ENCODE measurements at regions not wholly inside any gene's neighbourhood (a gene's known extent, or its start where the extent isn't known, plus 50 kb on each side); places are given as distances from the start of the nearest gene placed in this dataset.

- no peak overlapping the region for H3K27ac ChIP-seq (ENCODE audit: low read depth in 1 of 2, low read length in 1 of 2)
- no peak overlapping the region for H3K9ac ChIP-seq (ENCODE audit: insufficient read depth in 1 of 2, low read length in 2 of 2)
- no peak for TF ChIP-seq CTCF (IDR thresholded peaks at IDR 0.05; ENCODE audit: control extremely low read depth, extremely low read depth)
- no peaks in the 10 kb centered on the region for H3K36me3 ChIP-seq (ENCODE audit: control insufficient read depth in 4 of 4, insufficient read depth in 4 of 4, low read length in 4 of 4)
- H3K4me1 ChIP-seq (ENCODE audit: control insufficient read depth in 5 of 5, insufficient read depth in 5 of 5, low read length in 5 of 5) = no peaks in the 10 kb centered on the region
- no peaks in the 10 kb centered on the region for H3K27me3 ChIP-seq (ENCODE audit: control insufficient read depth in 3 of 3, insufficient read depth in 3 of 3, low read length in 2 of 3)
- no peaks in the 10 kb centered on the region for H3K9me3 ChIP-seq (ENCODE audit: control insufficient read depth in 4 of 4, insufficient read depth in 3 of 4, low read length in 3 of 4)
- no peak for ATAC-seq (ENCODE audit: insufficient read depth, low FRiP score)
- H3K4me3 ChIP-seq = no peak overlapping the region
- 73 to 74% methylated on average over 12 of the region's 12 CpGs for WGBS, 2 donors
- no peak for DNase-seq
Measured at GRCh38 chr22:20641198-20641892, 132.6 kb upstream of the SERPIND1 start.

GRCh38 chr22:20641919-20642579 lies 131.9 kb upstream of the SERPIND1 start:
- H3K27ac ChIP-seq (ENCODE audit: low read depth in 1 of 2, low read length in 1 of 2) = no peak overlapping the region
- WGBS, 2 donors = 67 to 75% methylated on average over 5 of the region's 5 CpGs
- H3K36me3 ChIP-seq (ENCODE audit: control insufficient read depth in 4 of 4, insufficient read depth in 4 of 4, low read length in 4 of 4) = no peaks in the 10 kb centered on the region
- no peaks in the 10 kb centered on the region for H3K27me3 ChIP-seq (ENCODE audit: control insufficient read depth in 3 of 3, insufficient read depth in 3 of 3, low read length in 2 of 3)
- H3K9ac ChIP-seq (ENCODE audit: insufficient read depth in 1 of 2, low read length in 2 of 2) = no peak overlapping the region
- H3K4me1 ChIP-seq (ENCODE audit: control insufficient read depth in 5 of 5, insufficient read depth in 5 of 5, low read length in 5 of 5) = no peaks in the 10 kb centered on the region
- TF ChIP-seq CTCF (IDR thresholded peaks at IDR 0.05; ENCODE audit: control extremely low read depth, extremely low read depth) = no peak
- ATAC-seq (ENCODE audit: insufficient read depth, low FRiP score) = no peak
- no peak for DNase-seq
- no peaks in the 10 kb centered on the region for H3K9me3 ChIP-seq (ENCODE audit: control insufficient read depth in 4 of 4, insufficient read depth in 3 of 4, low read length in 3 of 4)
- no peak overlapping the region for H3K4me3 ChIP-seq

DNA sequence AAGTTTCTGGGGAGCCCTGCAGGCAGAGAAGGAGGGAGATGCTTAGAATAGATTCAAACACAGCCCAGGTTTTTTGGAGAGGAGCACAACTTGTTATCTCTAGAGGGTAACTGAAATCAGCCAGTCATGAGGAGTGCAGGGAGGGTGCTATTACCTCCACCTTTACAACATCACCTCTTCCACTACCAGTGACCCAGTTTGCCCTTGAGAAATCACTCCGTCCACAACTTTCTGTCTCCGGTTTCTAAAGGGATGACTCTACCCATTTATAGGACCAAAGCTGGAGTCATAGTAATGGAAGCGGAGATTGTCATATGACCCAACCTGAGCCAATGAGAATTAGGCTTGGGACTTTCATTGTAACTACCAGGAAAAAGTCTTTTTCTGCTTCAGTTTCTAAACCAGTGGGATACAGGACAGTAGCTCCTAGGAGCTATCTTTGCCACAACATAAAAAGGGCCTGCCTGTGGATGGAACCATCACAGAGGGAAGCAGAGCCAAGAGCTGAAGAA lies 131.2 kb upstream of the SERPIND1 start:
- H3K27ac ChIP-seq (ENCODE audit: low read depth in 1 of 2, low read length in 1 of 2) = no peak overlapping the region
- no peak for ATAC-seq (ENCODE audit: insufficient read depth, low FRiP score)
- 91% methylated on average over 3 of the region's 3 CpGs for WGBS, 2 donors

More for the DNA sequence above, 131.2 kb upstream of the SERPIND1 start:
- DNase-seq = no peak
- no peak overlapping the region for H3K4me3 ChIP-seq
- no peaks in the 10 kb centered on the region for H3K36me3 ChIP-seq (ENCODE audit: control insufficient read depth in 4 of 4, insufficient read depth in 4 of 4, low read length in 4 of 4)
- no peaks in the 10 kb centered on the region for H3K4me1 ChIP-seq (ENCODE audit: control insufficient read depth in 5 of 5, insufficient read depth in 5 of 5, low read length in 5 of 5)
- H3K27me3 ChIP-seq (ENCODE audit: control insufficient read depth in 3 of 3, insufficient read depth in 3 of 3, low read length in 2 of 3) = no peaks in the 10 kb centered on the region
- H3K9me3 ChIP-seq (ENCODE audit: control insufficient read depth in 4 of 4, insufficient read depth in 3 of 4, low read length in 3 of 4) = no peaks in the 10 kb centered on the region
- TF ChIP-seq CTCF (IDR thresholded peaks at IDR 0.05; ENCODE audit: control extremely low read depth, extremely low read depth) = no peak
- H3K9ac ChIP-seq (ENCODE audit: insufficient read depth in 1 of 2, low read length in 2 of 2) = no peak overlapping the region

Measured in lung (tissue), 11 donors.